HG02623 (cell line): ENCODE measurements at regions not wholly inside any gene's neighbourhood (a gene's known extent, or its start where the extent isn't known, plus 50 kb on each side); places are given as distances from the start of the nearest gene placed in this dataset.

Source experiments
- ATAC-seq: cut with Tn5 transposase; IDR thresholded peaks from one replicate; pipeline ENCODE4 v1.9.1; 2021; ENCODE audit warnings: moderate library complexity; ENCODE audit not compliant: unreplicated experiment

GRCh38 chr5:97658116-97658900 lies 475.3 kb upstream of the RIOK2 start:
- no peak for ATAC-seq

- ATAC-seq, result no peak
These were observed 483.7 kb upstream of the RIOK2 start for GRCh38 chr5:97666783-97667182.

- no peak for ATAC-seq
These were observed 487.4 kb upstream of the RIOK2 start for GRCh38 chr5:97670447-97670846.

- no peak for ATAC-seq
These were observed 493.6 kb upstream of the RIOK2 start for GRCh38 chr5:97676608-97677007.

GRCh38 chr5:97694091-97694490 lies 511.0 kb upstream of the RIOK2 start:
- no peak for ATAC-seq

- no peak for ATAC-seq
These were observed 531.4 kb upstream of the RIOK2 start for GRCh38 chr5:97714424-97714823.

GRCh38 chr5:97726106-97726505 lies 543.1 kb upstream of the RIOK2 start:
- no peak for ATAC-seq

- no peak for ATAC-seq
These were observed 545.9 kb upstream of the RIOK2 start for GRCh38 chr5:97728920-97729319.

GRCh38 chr5:97729938-97730337 lies 546.9 kb upstream of the RIOK2 start:
- ATAC-seq, result no peak

GRCh38 chr5:97735209-97735608 lies 552.2 kb upstream of the RIOK2 start:
- ATAC-seq, result no peak

- no peak for ATAC-seq
These were observed 554.6 kb upstream of the RIOK2 start for GRCh38 chr5:97737608-97738007.

GRCh38 chr5:97745817-97746216 lies 562.8 kb upstream of the RIOK2 start:
- ATAC-seq, result no peak

GRCh38 chr5:97750576-97750975 lies 567.5 kb upstream of the RIOK2 start:
- no peak for ATAC-seq

GRCh38 chr5:97751540-97751939 lies 568.5 kb upstream of the RIOK2 start:
- ATAC-seq, result no peak

- no peak for ATAC-seq
These were observed 569.8 kb upstream of the RIOK2 start for GRCh38 chr5:97752871-97753270.

GRCh38 chr5:97762483-97762882 lies 579.4 kb upstream of the RIOK2 start:
- no peak for ATAC-seq

GRCh38 chr5:97764700-97765099 lies 581.7 kb upstream of the RIOK2 start:
- ATAC-seq, result no peak

- ATAC-seq, result no peak
These were observed 595.4 kb upstream of the RIOK2 start for GRCh38 chr5:97778451-97778850.

GRCh38 chr5:97788369-97788768 lies 605.3 kb upstream of the RIOK2 start:
- no peak for ATAC-seq

- ATAC-seq, result no peak
These were observed 615.0 kb upstream of the RIOK2 start for GRCh38 chr5:97797994-97798451.

GRCh38 chr5:97801461-97801860 lies 618.4 kb upstream of the RIOK2 start:
- ATAC-seq, result no peak

GRCh38 chr5:97820138-97820537 lies 637.1 kb upstream of the RIOK2 start:
- no peak for ATAC-seq
